ENCODE measurements at regions not wholly inside any gene's neighbourhood (a gene's known extent, or its start where the extent isn't known, plus 50 kb on each side); places are given as distances from the start of the nearest gene placed in this dataset.
"Not testable (repeated sequence)": the region's sequence is repeated elsewhere in the genome, so short reads cannot be mapped to it uniquely, and the experiment has no call there.

- DNase-seq = no peak
Measured at GRCh38 chr1:234902774-234903547, 225.7 kb downstream of the TOMM20 start.

- DNase-seq = no peak
Measured at GRCh38 chr1:234901491-234902049, 227.1 kb downstream of the TOMM20 start.

- DNase-seq = no peak
Measured at GRCh38 chr1:234900595-234900994, 228.0 kb downstream of the TOMM20 start.

GRCh38 chr1:234899730-234900072, 228.9 kb downstream of the TOMM20 start:
- no peak for DNase-seq

GRCh38 chr1:234899041-234899729, 229.5 kb downstream of the TOMM20 start:
- DNase-seq = no peak

GRCh38 chr1:234898455-234899033, 230.1 kb downstream of the TOMM20 start:
- DNase-seq = no peak

- DNase-seq = no peak
Measured at GRCh38 chr1:234897754-234898454, 230.7 kb downstream of the TOMM20 start.

GRCh38 chr1:234897390-234897749, 231.3 kb downstream of the TOMM20 start:
- no peak for DNase-seq

- DNase-seq = no peak
Measured at GRCh38 chr1:234896477-234897389, 231.9 kb downstream of the TOMM20 start.

- DNase-seq = no peak
Measured at GRCh38 chr1:234893725-234894630, 234.7 kb downstream of the TOMM20 start.

GRCh38 chr1:234893359-234893724, 235.3 kb downstream of the TOMM20 start:
- no peak for DNase-seq

GRCh38 chr1:234892642-234893041, 236.0 kb downstream of the TOMM20 start:
- DNase-seq = no peak

GRCh38 chr1:234891427-234891826, 237.2 kb downstream of the TOMM20 start:
- no peak for DNase-seq

GRCh38 chr1:234889643-234890042, 239.0 kb downstream of the TOMM20 start:
- DNase-seq = no peak

- DNase-seq = not testable (repeated sequence)
Measured at GRCh38 chr1:234888247-234888646, 240.4 kb downstream of the TOMM20 start.

- DNase-seq = no peak
Measured at GRCh38 chr1:234887016-234887900, 241.4 kb downstream of the TOMM20 start.

- DNase-seq = no peak
Measured at GRCh38 chr1:234886081-234886984, 242.3 kb downstream of the TOMM20 start.

- no peak for DNase-seq
Measured at GRCh38 chr1:234885601-234886000, 243.0 kb downstream of the TOMM20 start.

Measured in renal pelvis (tissue), 1 donor.